Epithelial cell of proximal tubule (primary cell): ENCODE measurements at regions not wholly inside any gene's neighbourhood (a gene's known extent, or its start where the extent isn't known, plus 50 kb on each side); places are given as distances from the start of the nearest gene placed in this dataset.
"Not testable (repeated sequence)": the region's sequence is repeated elsewhere in the genome, so short reads cannot be mapped to it uniquely, and the experiment has no call there.

Experiments used
- DNase-seq: peaks from one replicate; pipeline ENCODE4 v3.0.0-alpha.2; 2011; ENCODE audit warnings: low read depth
- H3K4me3 ChIP-seq: 2 replicates; pipeline ENCODE4 v1.5.1; 2011; ENCODE audit warnings: low read depth, mild to moderate bottlenecking, low read length
- TF ChIP-seq, protein P1 (sequence below): conservative IDR thresholded peaks from 2 replicates; pipeline ENCODE4 v1.5.1; 2012; ENCODE audit warnings: low read depth, mild to moderate bottlenecking, low read length

DNA sequence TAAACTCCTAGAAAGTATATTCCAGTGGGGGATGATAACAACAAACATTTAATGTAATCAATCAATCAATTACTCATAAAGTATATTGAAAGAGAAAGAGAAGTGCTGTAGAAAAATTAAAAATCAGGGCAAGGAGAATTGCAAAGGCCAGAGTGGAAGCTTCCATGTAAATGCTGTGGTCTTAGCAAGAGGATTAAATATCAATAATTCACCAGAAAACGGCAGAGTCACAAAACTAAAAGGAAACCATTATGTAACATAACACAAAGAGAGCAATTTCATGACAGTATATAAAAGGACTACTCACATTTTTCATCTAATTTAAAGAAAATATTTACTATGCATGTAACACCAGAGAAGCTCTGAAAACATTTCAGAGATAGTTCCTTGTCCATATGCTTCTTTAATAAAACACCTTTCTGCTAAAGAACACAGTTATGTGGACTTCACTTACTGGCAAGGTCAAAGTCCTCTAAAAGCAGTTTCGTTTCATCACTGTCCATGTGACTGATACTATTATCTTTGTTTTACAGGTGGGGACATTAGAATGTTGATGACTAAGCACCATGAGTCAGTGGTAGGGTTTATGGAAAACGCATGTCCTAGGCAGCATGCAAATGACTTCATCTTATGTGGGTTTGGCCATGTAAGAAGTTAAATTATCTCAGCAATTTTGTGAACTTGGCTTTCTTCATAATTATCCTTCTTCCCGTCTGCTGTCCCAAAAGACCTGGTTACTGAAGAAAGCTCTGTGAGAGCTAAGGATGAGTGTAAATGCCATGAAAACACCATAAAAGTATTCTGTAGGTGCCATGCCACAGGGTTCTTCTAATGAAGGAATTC, 185.8 kb upstream of the TENT5A start:
- TF ChIP-seq, protein P1, sequence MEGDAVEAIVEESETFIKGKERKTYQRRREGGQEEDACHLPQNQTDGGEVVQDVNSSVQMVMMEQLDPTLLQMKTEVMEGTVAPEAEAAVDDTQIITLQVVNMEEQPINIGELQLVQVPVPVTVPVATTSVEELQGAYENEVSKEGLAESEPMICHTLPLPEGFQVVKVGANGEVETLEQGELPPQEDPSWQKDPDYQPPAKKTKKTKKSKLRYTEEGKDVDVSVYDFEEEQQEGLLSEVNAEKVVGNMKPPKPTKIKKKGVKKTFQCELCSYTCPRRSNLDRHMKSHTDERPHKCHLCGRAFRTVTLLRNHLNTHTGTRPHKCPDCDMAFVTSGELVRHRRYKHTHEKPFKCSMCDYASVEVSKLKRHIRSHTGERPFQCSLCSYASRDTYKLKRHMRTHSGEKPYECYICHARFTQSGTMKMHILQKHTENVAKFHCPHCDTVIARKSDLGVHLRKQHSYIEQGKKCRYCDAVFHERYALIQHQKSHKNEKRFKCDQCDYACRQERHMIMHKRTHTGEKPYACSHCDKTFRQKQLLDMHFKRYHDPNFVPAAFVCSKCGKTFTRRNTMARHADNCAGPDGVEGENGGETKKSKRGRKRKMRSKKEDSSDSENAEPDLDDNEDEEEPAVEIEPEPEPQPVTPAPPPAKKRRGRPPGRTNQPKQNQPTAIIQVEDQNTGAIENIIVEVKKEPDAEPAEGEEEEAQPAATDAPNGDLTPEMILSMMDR = no peak
- no peak overlapping the region for H3K4me3 ChIP-seq

DNA sequence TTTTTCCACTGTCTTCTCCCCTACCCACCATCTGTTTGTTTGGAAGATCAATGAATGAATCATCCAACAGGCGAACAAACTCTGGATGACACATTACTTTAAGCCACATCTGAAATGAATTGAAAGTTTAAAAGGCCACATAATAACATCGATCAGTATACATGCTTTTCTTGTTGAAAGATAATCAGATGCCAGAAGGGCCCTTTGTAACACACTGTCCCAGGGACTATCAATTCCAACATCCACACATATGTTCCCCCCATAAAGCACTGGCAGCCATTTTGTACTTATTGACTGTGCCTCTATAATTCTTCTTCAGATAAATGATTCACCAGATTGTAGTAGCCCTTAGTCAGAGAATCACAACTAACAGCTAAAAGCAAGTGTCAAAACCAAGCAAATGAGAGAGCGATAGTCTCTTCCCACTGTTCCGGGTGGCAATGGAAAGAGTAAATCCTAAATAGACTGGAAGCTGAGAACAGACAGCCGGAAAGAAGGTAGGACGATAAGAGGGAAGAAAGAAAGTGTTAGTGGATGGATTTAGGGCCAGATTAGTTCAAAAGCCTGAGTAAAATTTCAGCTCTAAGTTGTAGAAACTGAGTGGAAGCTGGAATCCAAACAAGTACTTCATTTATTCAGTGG, 184.9 kb upstream of the TENT5A start:
- H3K4me3 ChIP-seq = no peak overlapping the region
- TF ChIP-seq, protein P1 = no peak
- DNase-seq = peak; percentile 60

More for the DNA sequence above, 185.8 kb upstream of the TENT5A start:
- DNase-seq = peak; percentile 99

DNA sequence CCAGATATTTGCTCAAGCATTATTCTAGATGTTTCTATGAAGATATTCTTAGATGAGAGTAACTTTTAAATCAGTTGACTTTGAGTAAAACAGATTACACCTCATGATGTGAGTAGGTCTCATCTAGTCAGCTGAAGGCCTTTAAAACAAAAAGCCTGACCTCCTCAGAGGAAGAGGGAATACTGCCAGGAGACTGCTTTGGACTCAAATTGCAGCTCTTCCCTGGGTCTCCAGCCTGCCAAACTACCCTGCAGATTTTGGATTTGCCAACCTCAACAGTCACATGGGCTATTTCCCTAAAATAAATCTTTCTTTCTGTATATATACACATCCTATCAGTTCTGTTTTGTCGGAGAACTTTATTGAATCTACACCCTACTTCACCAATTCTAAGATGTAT, 182.5 kb upstream of the TENT5A start:
- DNase-seq = no peak
- TF ChIP-seq, protein P1 = no peak
- no peak overlapping the region for H3K4me3 ChIP-seq

DNA sequence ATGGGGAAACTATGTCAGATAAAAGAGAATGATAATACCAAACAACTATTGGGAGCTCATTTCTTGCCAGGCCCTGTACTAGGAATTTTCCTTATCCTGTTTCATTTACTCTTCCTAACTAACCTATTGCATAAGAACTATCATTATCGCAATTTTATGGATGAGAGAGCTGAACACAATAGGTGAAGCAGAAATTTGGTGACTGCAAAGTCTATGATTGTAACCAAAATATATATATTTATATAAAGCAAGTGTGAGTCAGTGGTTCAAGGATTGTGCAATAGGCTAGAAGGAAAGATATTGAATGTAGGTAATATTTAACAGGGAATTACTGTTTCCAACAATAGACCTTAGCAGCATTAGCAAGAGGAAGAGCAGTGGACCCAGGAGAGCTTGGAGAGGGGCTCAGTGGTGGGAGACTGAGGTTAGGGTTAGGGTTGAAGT, 181.1 kb upstream of the TENT5A start:
- peak; percentile 77 for DNase-seq
- no peak overlapping the region for H3K4me3 ChIP-seq
- TF ChIP-seq, protein P1 = no peak

DNA sequence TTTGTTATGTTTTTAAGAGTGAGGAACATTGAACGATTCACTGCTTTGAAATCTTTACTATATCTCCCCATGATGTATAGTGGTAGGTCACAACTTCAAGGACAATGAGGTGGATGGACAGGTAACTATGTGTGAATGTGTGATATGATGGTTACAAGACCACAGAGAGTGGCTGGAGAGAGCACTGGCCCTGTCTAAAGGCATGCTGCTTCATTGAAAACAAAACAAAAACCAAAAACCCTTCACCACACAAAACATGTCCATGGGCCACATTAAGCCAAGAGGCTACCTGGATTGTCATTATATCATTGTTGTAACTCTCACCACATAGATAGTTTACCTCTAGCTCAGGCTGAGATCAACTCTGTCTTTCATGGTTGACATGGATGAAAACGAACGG, 180.6 kb upstream of the TENT5A start:
- TF ChIP-seq, protein P1 = no peak
- no peak overlapping the region for H3K4me3 ChIP-seq
- DNase-seq = no peak

DNA sequence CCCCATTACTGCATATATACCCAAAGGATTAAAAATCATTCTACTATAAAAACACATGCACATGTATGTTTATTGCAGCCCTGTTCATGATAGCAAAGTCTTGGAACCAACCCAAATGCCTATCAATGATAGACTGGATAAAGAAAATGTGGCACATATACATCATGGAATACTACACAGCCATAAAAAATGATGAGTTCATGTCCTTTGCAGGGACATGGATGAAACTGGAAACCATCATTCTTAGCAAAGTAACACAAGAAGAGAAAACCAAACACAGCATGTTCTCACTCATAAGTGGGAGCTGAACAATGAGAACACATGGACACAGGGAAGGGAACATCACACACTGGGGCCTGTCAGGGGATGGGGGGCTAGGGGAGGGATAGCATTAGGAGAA, 180.0 kb upstream of the TENT5A start:
- DNase-seq, H3K4me3 ChIP-seq: not testable (repeated sequence)

DNA sequence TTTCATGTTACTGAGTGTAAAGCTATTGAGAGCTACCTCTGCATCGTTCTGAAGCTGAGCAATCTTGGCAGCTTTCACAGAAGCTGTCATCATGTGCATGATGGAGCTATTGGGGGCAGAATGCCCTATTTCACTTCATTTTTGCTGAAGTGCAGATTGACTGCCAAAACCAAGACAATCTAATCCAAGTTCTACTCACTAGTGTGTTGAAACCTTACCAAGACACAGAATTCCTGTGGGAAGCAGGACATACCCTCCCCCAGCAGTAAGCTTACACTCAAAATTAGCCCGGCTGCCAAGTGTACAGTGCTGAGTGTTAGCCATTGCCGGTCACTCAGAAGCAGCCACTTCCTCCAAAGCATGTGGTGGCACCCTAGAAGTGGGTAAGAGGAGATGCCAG, 177.3 kb upstream of the TENT5A start:
- TF ChIP-seq, protein P1 = no peak
- no peak overlapping the region for H3K4me3 ChIP-seq
- no peak for DNase-seq
